ACC112 (cell line): ENCODE measurements at regions not wholly inside any gene's neighbourhood (a gene's known extent, or its start where the extent isn't known, plus 50 kb on each side); places are given as distances from the start of the nearest gene placed in this dataset.

ENCODE experiments used
- H2AFZ ChIP-seq: fragments of 200-600 bp; sonication (generic); one replicate; pipeline ENCODE4 v1.6.0; 2017; ENCODE audit warnings: antibody characterized with exemption, low read length; ENCODE audit not compliant: unreplicated experiment
- H3K27ac ChIP-seq: fragments of 200-600 bp; sonication (generic); 2 replicates; pipeline ENCODE4 v1.5.1; 2014; ENCODE audit warnings: low read depth, mild to moderate bottlenecking, antibody characterized with exemption, low read length, moderate library complexity
- H3K27me3 ChIP-seq: fragments of 200-600 bp; sonication (generic); 2 replicates; pipeline ENCODE4 v1.6.1; 2014; ENCODE audit warnings: mild to moderate bottlenecking, antibody characterized with exemption, low read length, moderate library complexity, mixed read lengths; ENCODE audit not compliant: insufficient read depth
- H3K36me3 ChIP-seq: fragments of 200-600 bp; sonication (generic); 2 replicates; pipeline ENCODE4 v1.6.1; 2016; ENCODE audit warnings: mild to moderate bottlenecking, antibody characterized with exemption, low read length, moderate library complexity, mixed read lengths; ENCODE audit not compliant: insufficient read depth
- H3K4me1 ChIP-seq: fragments of 200-600 bp; sonication (generic); one replicate; pipeline ENCODE4 v1.6.1; 2016; ENCODE audit warnings: low read length, mixed read lengths; ENCODE audit not compliant: insufficient read depth, unreplicated experiment, control insufficient read depth
- H3K4me3 ChIP-seq: fragments of 200-600 bp; sonication (generic); 2 replicates; pipeline ENCODE4 v1.5.1; 2014; ENCODE audit warnings: mild to moderate bottlenecking, low read depth, low read length
- H3K79me2 ChIP-seq: fragments of 200-600 bp; sonication (generic); one replicate; pipeline ENCODE4 v1.6.0; 2016; ENCODE audit warnings: low read length; ENCODE audit not compliant: control insufficient read depth, unreplicated experiment, insufficient read depth

GRCh38 chr22:22084089-22084711 is 101.6 kb upstream of the TOP3B start:
- peaks cover 13% of the 10 kb centered on the region; the same call in 1 of the 2 replicates for H3K27me3 ChIP-seq

DNA sequence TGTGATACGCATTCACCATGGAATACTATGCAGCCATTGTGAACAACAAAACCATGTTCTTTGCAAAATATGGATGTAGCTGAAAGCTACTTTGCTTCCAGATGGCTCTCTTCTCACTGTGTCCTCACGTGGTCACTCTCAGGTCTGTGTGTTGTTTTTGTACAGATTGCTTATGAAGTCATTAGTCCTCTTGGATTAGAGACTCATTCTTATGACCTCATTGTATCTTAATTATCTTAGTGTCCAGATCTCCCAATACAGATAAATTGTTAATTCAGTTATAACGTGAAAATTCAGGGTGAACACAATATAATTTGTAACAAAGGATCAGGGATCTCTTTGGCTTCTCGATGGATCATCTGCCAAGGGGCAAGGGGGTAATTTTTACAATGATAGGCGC is 100.4 kb upstream of the TOP3B start:
- peaks cover 13% of the 10 kb centered on the region; the same call in 1 of the 2 replicates for H3K27me3 ChIP-seq

More at GRCh38 chr22:22084089-22084711, 101.6 kb upstream of the TOP3B start:
- Histone ChIP-seq H3K27ac (no peak overlapping the region), H2AFZ (no peak overlapping the region), H3K4me3 (no peak overlapping the region), H3K36me3 (no peaks in the 10 kb centered on the region), H3K79me2 (no peaks in the 10 kb centered on the region), H3K4me1 (peaks cover 12% of the 10 kb centered on the region)

DNA sequence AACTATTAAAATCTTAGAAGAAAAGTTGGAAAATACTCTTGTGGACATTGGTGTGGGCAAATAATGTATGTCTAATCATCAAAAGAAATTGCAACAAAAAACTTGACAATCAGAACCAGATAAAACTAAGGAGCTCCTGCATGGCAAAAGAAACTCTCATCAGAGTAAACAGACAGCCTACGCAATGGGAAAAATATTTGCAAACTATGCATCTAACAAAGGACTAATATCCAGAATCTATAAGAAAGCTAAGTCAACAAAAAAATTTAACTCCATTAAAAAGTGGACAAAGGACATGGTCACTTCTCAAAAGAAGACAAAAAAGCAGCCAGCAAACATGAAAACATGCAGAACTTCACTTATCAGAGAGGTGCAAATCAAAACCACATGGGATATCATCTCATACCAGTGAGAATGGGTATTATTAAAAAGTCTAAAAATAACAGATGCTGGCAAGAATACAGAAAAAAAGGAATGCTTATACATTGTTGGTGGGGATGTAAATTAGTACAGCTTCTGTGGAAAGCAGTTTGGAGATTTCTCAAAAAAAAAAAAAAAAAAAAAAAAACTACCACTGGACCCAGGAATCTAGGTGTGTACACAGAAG is 99.7 kb upstream of the TOP3B start:
- peaks cover 12% of the 10 kb centered on the region for H3K4me1 ChIP-seq
- H3K79me2 ChIP-seq = no peaks in the 10 kb centered on the region
- no peaks in the 10 kb centered on the region for H3K36me3 ChIP-seq
- H3K27me3 ChIP-seq = peaks cover 13% of the 10 kb centered on the region; the same call in 1 of the 2 replicates
- H2AFZ ChIP-seq = no peak overlapping the region
- no peak overlapping the region for H3K4me3 ChIP-seq
- H3K27ac ChIP-seq = no peak overlapping the region

More for the DNA sequence above, 100.4 kb upstream of the TOP3B start:
- H3K4me3 ChIP-seq = no peak overlapping the region
- H3K79me2 ChIP-seq = no peaks in the 10 kb centered on the region
- H2AFZ ChIP-seq = no peak overlapping the region
- H3K36me3 ChIP-seq = no peaks in the 10 kb centered on the region
- no peak overlapping the region for H3K27ac ChIP-seq
- peaks cover 12% of the 10 kb centered on the region for H3K4me1 ChIP-seq

- Histone ChIP-seq H3K79me2 (no peaks in the 10 kb centered on the region), H3K4me1 (peaks cover 5% of the 10 kb centered on the region), H3K27ac (no peak overlapping the region), H2AFZ (no peak overlapping the region), H3K27me3 (peaks cover 13% of the 10 kb centered on the region; the same call in 1 of the 2 replicates), H3K36me3 (no peaks in the 10 kb centered on the region), H3K4me3 (no peak overlapping the region)
These were observed 97.7 kb upstream of the TOP3B start for GRCh38 chr22:22080270-22080669.

- H3K4me3 ChIP-seq = no peak overlapping the region
- no peaks in the 10 kb centered on the region for H3K79me2 ChIP-seq
- H3K36me3 ChIP-seq = no peaks in the 10 kb centered on the region
- H3K4me1 ChIP-seq = peaks cover 9% of the 10 kb centered on the region
- no peak overlapping the region for H3K27ac ChIP-seq
- H3K27me3 ChIP-seq = peaks cover 13% of the 10 kb centered on the region; the same call in 1 of the 2 replicates
- no peak overlapping the region for H2AFZ ChIP-seq
These were observed 97.0 kb upstream of the TOP3B start for GRCh38 chr22:22079404-22080148.

GRCh38 chr22:22078329-22078728 is 95.7 kb upstream of the TOP3B start:
- no peak overlapping the region for H2AFZ ChIP-seq
- no peaks in the 10 kb centered on the region for H3K79me2 ChIP-seq
- no peak overlapping the region for H3K4me3 ChIP-seq
- H3K27me3 ChIP-seq = peaks cover 7% of the 10 kb centered on the region; the same call in 1 of the 2 replicates
- H3K27ac ChIP-seq = no peak overlapping the region
- no peaks in the 10 kb centered on the region for H3K36me3 ChIP-seq
- peaks cover 12% of the 10 kb centered on the region for H3K4me1 ChIP-seq

GRCh38 chr22:22076932-22077703 is 94.5 kb upstream of the TOP3B start:
- no peak overlapping the region for H3K4me3 ChIP-seq
- H3K27me3 ChIP-seq = 0 out of 2 replicates have a peak, but pooled peaks cover 4% of the 10 kb centered on the region
- H3K27ac ChIP-seq = no peak overlapping the region
- peaks cover 12% of the 10 kb centered on the region for H3K4me1 ChIP-seq
- H2AFZ ChIP-seq = no peak overlapping the region
- no peaks in the 10 kb centered on the region for H3K36me3 ChIP-seq
- H3K79me2 ChIP-seq = no peaks in the 10 kb centered on the region

- Histone ChIP-seq H3K4me3 (no peak overlapping the region), H2AFZ (no peak overlapping the region), H3K79me2 (no peaks in the 10 kb centered on the region), H3K36me3 (no peaks in the 10 kb centered on the region), H3K27me3 (0 out of 2 replicates have a peak, but pooled peaks cover 3% of the 10 kb centered on the region), H3K4me1 (peaks cover 12% of the 10 kb centered on the region), H3K27ac (no peak overlapping the region)
These were observed 93.8 kb upstream of the TOP3B start for GRCh38 chr22:22076361-22076760.

DNA sequence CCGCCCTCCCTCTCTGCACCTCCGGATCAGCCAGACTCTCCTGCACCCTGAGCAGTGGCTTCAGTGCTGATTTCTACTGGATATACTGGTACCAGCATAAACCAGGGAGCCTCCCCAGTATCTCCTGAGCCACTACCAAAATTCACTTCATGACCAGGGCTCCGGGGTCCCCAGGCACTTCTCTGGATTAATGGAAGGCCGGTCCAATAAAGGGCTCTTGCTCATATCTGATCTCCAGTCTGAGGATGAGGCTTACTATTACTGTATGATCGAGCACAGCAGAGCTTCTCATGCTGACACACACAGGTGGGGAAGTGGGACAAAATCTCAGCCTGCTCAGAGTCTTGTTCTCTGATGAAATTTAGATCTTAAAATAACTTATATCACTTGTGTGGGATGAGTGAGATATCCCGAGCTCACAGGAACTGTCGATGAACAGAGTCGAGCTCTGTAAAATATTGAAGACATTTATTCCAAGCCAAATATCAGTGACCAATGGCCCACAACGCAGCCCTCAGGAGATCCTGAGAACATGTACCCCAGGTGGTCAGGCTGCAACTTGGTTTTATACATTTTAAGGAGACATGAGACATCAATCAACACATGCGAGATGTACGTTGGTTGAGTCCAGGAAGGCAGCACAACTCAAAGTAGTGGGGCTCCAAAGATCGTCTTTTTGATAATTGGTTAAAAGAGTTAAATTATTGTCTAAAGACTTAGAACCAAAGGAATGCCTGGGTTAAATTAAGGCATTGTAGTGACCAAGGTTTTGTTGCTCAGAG is 93.0 kb upstream of the TOP3B start:
- no peaks in the 10 kb centered on the region for H3K36me3 ChIP-seq
- H3K4me3 ChIP-seq = no peak overlapping the region
- no peak overlapping the region for H3K27ac ChIP-seq
- peaks cover 12% of the 10 kb centered on the region for H3K4me1 ChIP-seq
- no peak overlapping the region for H2AFZ ChIP-seq
- H3K27me3 ChIP-seq = no peaks in the 10 kb centered on the region
- no peaks in the 10 kb centered on the region for H3K79me2 ChIP-seq
